ENCODE measurements at regions not wholly inside any gene's neighbourhood (a gene's known extent, or its start where the extent isn't known, plus 50 kb on each side); places are given as distances from the start of the nearest gene placed in this dataset.
"Not testable (repeated sequence)": the region's sequence is repeated elsewhere in the genome, so short reads cannot be mapped to it uniquely, and the experiment has no call there.

GRCh38 chr15:30688684-30689083 is 62.8 kb downstream of the ARHGAP11B start:
- not testable (repeated sequence) for DNase-seq

- not testable (repeated sequence) for DNase-seq
These were observed 64.2 kb downstream of the ARHGAP11B start for GRCh38 chr15:30690153-30690552.

DNA sequence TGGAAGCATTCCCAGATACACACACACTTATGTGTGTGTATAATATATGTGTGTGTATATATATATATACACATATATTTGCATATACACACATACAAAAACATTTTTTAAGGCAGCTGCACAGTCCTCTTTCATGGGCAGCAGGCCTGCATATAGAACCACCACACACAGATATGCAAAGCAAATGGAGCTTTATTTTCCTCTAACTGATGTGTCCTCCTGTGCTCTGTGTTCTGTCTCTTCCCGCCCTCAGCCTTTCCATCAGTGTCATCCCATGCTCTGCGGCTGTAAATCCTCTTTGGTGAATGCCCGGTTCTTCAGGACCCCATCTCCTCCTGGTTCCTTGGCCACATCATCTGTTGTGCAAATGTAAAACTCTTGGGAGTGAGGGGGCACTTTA is 69.9 kb downstream of the ARHGAP11B start:
- DNase-seq, result not testable (repeated sequence)

DNA sequence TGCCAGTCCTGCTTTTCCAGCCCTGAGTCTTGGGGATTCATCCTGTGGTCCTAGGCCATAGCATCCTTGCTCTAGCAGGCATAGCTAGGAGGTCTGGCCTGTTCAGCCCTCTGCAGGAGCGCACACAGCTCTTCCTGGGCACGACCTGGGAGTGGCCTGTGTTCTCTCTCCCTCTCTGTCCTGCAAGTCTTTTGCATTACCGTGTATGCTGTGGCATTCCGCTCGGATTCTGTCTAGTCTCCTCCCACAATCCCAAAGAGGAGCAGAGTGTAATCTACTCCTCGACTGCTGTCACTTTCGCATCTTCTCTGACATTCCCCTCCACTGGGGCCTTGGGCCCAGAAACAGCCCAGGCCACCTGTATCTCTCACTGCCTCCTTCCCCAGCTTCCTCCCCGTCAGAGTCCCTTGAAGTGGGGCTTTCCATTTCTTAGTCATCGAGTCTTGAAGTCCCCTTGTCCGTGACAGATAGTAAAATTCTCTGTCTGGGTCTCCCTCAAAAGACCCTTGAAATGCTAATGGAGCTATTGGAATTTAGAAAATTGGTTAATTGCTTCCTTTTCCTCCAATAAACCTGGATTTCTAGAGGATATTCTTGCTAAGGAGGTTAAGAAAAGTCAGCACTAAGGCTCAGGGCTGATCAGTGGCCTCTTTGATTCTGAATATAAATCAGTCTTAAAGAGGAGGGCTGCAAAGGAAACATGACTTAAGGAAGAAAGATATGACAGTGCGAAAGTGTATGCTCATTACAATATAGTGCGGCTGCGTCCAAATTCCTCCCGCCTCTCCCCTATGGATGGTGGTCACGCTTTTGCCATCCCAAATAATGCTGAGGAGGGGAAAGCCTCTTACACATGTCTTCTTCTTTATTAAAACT is 70.7 kb downstream of the ARHGAP11B start:
- not testable (repeated sequence) for DNase-seq

DNA sequence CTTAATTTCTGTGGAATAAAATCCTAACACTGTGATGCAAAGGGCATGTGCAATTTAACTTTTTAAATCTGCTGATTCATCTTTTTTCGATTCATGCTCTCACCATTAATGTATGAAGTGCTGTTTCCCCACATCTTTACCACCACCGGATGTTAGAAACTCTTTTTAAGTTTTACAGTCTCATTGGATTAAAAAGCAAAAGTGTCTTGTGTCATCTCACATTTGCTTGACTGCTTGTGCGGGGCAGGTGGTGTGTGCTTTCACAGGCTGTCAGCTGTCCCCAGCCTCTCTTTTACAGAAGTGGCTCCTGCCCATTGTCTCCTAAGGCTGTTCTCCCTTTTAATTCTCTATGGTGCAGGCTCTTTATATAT is 71.4 kb downstream of the ARHGAP11B start:
- not testable (repeated sequence) for DNase-seq

DNA sequence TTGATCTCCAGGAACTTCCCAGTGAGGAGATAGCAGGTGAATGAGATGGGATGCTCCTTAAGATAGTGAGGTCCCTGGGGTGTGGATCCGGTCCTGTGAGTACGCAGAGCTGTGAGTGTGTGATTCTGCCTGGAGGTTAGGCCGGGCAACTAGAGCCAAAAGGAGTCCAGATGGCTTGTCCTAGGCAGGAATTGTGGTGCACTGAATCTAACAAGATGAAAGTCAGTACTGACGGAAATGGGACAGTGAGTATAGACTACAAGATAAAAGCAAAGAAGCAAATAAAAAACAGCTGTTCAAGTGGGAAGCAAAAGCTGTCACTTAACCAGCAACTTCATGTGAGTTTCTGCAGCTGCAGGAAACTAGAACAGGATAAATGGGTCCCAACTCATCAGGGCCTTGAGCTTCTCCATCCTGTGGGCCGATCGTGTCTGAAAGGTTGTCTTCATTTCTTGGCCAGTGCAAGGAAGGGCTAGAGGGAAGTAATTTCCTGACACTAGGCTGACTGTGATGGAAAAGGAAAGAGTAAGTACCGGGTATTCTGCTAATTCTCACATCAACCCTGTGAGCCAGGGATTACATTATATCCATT is 74.2 kb downstream of the ARHGAP11B start:
- DNase-seq, result not testable (repeated sequence)

DNA sequence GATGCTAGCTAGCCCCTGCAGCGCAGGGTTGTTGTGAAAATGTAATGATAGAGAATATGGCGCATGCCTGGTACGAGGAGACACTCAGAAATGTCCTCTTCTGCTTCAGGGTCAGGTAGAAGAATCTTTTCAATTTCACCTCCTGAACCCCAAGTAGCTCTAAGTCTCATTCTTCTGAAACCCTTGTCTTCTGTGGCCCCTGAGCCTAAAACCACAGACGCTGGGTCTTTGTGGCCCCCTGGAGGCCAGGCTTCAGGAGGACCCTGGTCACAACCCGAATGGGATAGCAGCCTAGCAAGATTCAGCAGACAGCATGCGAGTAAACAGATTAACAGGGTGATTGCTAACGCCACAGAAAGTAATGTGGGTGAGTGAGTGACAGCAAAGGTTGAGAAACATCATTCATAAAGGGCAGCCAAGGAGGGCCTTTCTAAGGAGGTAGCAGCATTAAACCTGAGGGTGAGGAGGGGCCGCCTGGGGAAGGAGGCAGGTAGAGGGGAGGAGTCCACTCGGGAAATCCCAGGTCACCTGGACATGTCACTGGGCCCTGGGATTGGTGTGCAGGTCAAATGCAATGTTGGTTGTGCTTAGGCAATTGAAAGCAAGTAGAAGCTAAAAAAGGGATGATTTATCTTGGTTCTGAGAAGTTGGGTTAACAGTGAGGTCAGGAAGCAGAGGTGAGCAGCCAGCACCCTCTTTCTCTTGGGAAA is 82.2 kb downstream of the ARHGAP11B start:
- not testable (repeated sequence) for DNase-seq

DNA sequence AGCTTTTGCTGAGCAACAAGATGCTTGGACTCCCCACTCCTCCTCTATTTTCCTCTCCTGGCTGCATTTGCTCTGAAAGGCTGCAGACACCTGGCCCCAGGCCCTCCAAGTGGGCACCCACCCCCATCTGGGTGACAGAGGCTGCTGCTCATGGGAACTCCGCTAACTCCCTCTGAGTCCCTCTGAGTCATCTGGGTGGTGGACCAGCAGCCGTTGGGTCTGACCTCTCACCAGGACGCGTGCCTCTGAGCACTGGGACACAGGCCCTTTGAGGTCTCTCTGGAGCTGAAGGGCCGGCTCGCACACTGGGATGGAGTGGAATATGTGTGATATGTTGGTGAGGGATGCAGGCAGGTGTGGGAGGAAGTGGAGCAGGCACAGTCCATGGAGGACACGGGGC is 82.9 kb downstream of the ARHGAP11B start:
- DNase-seq, result not testable (repeated sequence)

DNA sequence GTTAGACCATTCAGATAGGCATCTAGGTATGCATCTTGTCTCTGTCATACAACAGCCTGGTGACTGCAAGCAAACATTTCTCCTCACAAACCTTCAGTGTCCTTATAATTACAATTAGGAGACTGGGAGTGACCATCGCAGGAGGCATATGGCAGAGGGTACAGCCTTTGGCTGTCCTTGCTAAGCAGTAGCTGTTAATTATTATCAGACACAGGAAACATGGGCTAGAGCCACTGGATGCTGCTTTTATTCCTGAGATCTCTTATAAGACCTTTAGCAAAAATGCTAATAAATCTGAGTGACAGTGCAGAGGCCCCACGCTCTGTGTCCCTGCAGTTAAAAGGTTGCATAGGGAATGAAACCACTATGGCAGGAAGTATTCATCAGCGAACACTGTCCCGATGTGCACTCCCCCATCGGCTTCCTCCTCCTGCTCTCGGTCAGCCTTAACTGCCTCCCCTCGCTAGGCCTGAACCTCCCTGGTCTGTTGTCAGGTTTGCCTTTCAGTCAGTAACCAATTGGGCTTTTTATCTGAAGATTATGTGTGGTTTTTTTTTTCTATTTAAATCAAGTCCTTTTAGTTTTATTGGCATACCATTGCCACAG is 92.2 kb downstream of the ARHGAP11B start:
- not testable (repeated sequence) for DNase-seq

DNA sequence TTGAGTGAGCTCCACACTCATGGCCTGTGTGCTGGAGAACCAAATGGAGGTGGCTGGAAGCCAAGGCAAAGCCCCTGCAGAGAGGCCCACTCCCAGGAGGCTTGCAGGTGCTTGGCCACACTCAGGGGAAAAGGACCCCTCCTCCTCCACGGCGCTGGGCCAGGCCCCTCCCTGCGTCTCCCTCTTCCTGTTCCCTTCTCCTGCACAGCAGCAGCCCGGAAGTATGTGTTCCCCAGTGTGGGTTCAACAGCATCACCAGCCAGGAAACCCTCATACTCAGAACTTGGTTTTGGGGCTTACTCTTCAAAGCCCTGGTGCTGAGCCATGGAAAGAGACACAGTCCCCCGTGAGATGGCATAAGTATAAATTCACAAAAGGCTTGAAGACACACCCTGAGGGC is 93.4 kb downstream of the ARHGAP11B start:
- not testable (repeated sequence) for DNase-seq

DNA sequence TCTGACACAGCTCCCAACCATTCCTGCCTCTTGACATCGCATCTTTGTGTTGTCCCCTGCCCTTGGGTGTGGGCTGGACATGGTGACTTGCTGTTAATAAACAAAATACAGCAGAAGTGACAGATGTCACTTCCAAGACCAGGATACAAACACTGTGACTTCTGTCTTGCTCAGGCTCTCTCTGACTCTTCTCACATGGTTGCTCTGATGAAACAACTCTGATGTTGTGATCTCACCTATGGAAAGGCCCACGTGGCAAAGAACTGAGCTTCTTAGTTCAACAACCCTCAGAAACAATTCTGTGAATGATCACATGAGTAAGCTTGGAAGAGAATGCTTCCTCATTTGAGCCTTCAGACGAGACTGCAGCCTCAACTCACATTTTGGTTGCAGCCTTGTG is 94.9 kb downstream of the ARHGAP11B start:
- DNase-seq, result not testable (repeated sequence)

GRCh38 chr15:30721529-30721928 is 95.6 kb downstream of the ARHGAP11B start:
- DNase-seq, result not testable (repeated sequence)

GRCh38 chr15:30723540-30724175 is 97.7 kb downstream of the ARHGAP11B start:
- not testable (repeated sequence) for DNase-seq

GRCh38 chr15:30729880-30730590 is 104.1 kb downstream of the ARHGAP11B start:
- DNase-seq, result not testable (repeated sequence)

GRCh38 chr15:30730633-30731032 is 104.7 kb downstream of the ARHGAP11B start:
- DNase-seq, result not testable (repeated sequence)

- DNase-seq, result not testable (repeated sequence)
These were observed 106.2 kb downstream of the ARHGAP11B start for GRCh38 chr15:30732100-30732499.

DNA sequence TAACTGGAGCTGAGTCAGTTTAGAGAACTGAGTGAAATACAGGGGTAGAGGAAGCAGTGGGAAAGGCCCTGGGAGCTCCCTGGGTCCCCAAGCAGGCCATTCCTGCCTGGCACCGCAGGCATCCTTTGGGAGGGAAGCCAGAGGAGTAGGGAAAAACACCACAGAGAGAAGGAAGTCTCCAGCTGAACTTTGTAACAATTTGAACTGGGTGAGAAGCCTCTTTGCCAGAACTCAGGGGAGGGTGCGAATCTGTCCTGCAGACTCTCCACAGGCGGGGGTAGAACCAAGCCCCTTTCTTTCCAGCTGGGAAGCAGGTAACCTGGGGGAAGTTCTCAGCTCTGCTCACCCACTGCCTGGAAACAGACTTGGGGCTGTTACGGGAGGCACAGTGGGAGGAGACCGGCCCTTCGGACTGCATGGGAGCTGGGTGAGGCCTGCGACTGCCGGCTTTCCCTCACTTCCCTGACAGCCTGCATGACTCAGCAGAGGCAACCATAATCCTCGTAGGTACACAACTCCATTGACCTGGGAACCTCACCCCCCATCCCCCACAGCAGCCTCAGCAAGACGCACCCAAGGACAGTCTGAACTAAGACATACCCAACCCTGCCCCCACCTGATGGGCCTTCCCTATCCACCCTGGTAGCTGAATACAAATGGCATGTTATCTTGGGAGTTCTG is 110.1 kb downstream of the ARHGAP11B start:
- not testable (repeated sequence) for DNase-seq

DNA sequence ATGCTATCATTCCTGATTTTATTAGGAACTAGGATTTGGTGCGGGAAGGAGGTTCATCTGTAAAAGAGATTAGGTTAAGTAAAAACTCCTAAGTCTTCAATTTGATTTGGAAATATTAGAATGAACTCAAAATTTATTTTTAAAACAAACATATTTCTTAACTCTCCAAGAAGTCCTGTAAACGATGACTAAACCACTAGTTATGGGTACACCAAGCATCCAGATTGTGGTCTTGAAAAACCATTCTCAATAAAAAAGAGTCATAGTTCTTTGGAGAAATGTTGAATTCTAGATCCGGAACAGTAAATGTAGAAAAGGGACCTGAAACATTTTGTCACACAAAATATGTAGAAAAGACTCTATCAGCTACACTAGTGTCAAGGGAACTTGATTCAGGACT is 116.9 kb downstream of the ARHGAP11B start:
- DNase-seq, result not testable (repeated sequence)

DNA sequence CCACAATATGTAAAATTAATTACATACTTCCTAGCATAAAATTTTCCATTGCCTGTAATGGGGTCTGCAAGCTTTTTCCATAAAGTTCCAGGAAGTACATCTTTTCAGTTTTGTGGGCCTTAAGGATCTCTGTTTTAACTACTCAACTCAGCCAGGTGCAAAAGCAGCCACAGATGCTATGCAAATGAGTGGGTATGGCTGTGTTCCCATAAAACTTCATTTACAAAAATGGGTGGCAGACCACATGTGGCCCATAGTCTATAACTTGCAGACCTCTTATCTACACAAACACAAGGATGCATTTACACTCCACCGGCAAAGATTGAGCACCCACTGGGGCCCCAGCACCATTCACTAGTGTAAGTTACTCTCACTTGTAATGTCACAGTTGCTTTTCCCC is 123.1 kb downstream of the ARHGAP11B start:
- not testable (repeated sequence) for DNase-seq

- not testable (repeated sequence) for DNase-seq
These were observed 129.2 kb downstream of the ARHGAP11B start for GRCh38 chr15:30755036-30755687.

DNA sequence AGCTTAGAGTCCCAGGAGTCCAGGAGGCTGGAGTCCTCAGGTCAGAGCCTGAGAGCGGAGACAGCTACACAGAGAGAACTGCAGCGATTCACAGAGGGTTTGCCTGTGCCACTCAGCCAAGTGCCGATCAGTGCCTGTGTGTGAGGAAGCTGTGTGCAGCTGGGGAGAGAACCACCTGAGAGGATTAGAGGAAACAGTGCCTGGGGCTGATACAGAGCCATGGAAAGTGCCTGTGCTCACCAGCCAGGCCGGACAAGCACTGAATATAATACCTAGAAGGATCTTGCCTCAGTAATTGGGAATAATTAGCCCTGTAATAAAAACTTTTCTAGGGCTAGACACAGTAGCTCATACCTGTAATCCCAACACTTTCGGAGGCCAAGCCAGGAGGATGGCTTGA is 134.7 kb downstream of the ARHGAP11B start:
- DNase-seq, result not testable (repeated sequence)

Measured in NCI-H1417 (cell line).